GM20000 (cell line): ENCODE measurements at regions not wholly inside any gene's neighbourhood (a gene's known extent, or its start where the extent isn't known, plus 50 kb on each side); places are given as distances from the start of the nearest gene placed in this dataset.

Experiments
- DNase-seq: peaks from one replicate; pipeline ENCODE4 v3.0.0; 2012; ENCODE audit warnings: low spot score
- CTCF ChIP-seq: IDR thresholded peaks from 2 replicates; pipeline ENCODE4 v1.5.1; 2012; ENCODE audit warnings: mild to moderate bottlenecking, control low read depth; ENCODE audit errors: extremely low read depth, missing control alignments

DNA sequence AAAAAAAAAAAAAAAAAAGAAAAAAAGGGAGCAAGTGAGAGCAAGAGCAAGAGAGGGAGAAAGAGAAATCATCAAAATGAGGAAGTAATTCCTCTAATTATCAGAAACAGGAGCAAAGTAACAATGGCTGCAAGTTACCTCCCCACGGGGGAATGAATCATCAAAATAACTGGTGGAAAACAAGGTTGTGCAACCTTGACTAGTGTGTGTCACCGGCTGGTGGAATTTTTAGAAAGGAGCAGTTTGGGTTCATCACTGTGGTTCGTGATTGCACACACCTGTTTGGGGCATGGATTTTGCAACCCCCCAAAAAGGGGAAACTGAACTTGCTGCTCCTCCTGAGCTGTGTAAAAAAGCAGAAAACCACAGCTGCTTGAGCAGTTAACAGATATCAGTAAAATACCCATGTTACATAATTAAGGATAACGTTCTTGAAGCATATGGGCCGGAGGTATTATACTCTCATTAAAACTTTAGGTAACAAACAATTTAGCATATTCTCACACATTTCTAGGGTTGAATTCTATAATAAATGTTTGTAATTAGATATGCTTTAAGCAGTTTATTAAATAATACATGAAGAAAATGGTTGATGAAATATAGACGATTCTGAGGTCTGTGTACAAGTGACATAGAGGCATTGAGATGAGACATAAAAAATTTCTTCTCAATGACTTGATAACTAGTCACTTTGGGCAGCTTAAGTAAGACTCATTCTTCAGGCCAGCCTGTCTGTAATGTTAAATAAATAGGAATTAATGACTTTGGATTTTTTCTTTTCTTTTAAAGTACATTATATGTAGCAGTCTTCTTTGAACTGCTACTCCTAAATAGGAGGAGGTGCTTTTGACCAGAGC is 184.2 kb upstream of the ZEB2 start:
- no peak for DNase-seq
- no peak for TF ChIP-seq CTCF

DNA sequence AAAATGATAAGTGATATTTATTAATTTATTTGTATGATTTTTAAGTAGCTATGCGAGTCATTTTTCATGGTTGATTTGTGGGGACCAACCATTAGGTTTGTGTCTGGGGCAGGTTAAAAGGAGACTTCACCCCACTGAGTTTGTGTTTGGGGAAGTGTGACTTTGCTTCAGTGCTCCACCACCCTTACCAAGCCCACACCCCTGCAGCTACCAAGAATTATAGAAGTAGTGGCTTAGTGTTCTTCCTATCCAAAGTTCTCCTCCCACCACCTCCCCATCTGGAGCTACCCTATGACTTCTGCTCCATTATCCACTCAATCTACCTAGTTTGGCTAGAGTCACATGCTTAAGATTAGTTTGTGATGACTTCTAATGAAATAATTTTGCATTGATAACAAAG is 182.1 kb upstream of the ZEB2 start:
- no peak for DNase-seq
- no peak for TF ChIP-seq CTCF

DNA sequence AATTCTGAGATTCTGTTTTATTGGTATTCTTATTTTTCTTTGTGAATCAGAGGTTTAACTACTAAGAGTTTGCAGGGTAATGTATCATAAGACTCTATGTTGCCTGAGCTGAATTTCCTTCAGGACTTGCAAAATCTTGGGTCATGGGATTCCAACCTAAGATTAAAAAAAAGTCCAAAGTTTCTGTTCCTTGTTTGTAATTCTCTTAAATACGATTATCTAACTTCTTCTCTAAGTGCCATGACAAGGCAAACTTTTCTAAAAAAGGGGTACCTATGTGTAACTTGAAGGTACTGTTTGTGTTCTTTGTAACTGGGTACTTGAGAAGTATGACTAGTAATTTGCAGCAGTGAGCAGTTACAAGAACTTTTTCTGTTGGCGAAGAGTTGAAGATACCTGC is 181.3 kb upstream of the ZEB2 start:
- no peak for DNase-seq
- no peak for TF ChIP-seq CTCF

- no peak for DNase-seq
- no peak for TF ChIP-seq CTCF
These were observed 178.2 kb upstream of the ZEB2 start for GRCh38 chr2:144698156-144698555.

- TF ChIP-seq CTCF = no peak
- DNase-seq = no peak
These were observed 175.7 kb upstream of the ZEB2 start for GRCh38 chr2:144695657-144696056.

GRCh38 chr2:144694456-144694855 is 174.5 kb upstream of the ZEB2 start:
- DNase-seq = no peak
- TF ChIP-seq CTCF = no peak

GRCh38 chr2:144693179-144693578 is 173.3 kb upstream of the ZEB2 start:
- DNase-seq = no peak
- no peak for TF ChIP-seq CTCF
